ENCODE measurements at regions not wholly inside any gene's neighbourhood (a gene's known extent, or its start where the extent isn't known, plus 50 kb on each side); places are given as distances from the start of the nearest gene placed in this dataset.

DNA sequence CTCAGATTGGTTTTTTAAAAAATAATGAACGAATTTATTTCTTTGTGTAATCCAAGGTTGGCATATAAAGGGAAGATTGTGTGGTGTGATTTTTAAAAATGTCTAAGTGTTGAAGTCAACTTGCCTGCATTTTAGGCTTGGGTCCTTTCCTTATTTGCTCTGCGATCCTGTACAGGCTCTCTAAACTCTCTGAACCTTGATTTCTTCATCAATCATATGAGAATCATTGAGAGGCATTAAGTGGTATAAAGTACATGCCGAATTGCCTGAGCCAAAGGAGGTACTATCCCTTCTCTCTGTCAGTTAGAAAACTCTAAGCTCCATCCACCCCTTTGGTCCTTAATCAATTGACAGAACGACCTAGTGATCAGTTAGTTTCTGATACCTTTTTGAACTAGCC, 440.4 kb upstream of the MEX3C start:
- TF ChIP-seq, protein P1, sequence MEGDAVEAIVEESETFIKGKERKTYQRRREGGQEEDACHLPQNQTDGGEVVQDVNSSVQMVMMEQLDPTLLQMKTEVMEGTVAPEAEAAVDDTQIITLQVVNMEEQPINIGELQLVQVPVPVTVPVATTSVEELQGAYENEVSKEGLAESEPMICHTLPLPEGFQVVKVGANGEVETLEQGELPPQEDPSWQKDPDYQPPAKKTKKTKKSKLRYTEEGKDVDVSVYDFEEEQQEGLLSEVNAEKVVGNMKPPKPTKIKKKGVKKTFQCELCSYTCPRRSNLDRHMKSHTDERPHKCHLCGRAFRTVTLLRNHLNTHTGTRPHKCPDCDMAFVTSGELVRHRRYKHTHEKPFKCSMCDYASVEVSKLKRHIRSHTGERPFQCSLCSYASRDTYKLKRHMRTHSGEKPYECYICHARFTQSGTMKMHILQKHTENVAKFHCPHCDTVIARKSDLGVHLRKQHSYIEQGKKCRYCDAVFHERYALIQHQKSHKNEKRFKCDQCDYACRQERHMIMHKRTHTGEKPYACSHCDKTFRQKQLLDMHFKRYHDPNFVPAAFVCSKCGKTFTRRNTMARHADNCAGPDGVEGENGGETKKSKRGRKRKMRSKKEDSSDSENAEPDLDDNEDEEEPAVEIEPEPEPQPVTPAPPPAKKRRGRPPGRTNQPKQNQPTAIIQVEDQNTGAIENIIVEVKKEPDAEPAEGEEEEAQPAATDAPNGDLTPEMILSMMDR (IDR thresholded peaks at IDR 0.05), result no peak
- TF ChIP-seq POLR2A (IDR thresholded peaks at IDR 0.05) (no peak), EP300 (IDR thresholded peaks at IDR 0.05) (no peak)
